Cardiac muscle cell (in vitro differentiated cells and primary cell): ENCODE measurements at regions not wholly inside any gene's neighbourhood (a gene's known extent, or its start where the extent isn't known, plus 50 kb on each side); places are given as distances from the start of the nearest gene placed in this dataset.
"Not testable (repeated sequence)": the region's sequence is repeated elsewhere in the genome, so short reads cannot be mapped to it uniquely, and the experiment has no call there.

Experiments
- DNase-seq, 2 donors: peaks; one replicate each; pipeline versions ENCODE4 v3.0.0 to v3.0.0-alpha.2; 2010 to 2017; ENCODE audit warnings: low read depth in 1 of 2, low spot score in 1 of 2
- H3K27ac ChIP-seq: fragments of 200-600 bp; sonication (generic); 2 replicates; pipeline ENCODE4 v1.5.1; 2016
- H3K27me3 ChIP-seq: fragments of 200-600 bp; sonication (generic); 2 replicates; pipeline ENCODE4 v1.6.0; 2016; ENCODE audit warnings: control low read depth
- H3K36me3 ChIP-seq: fragments of 200-600 bp; sonication (generic); 2 replicates; pipeline ENCODE4 v1.5.1; 2016; ENCODE audit warnings: control low read depth
- H3K4me1 ChIP-seq: fragments of 200-600 bp; sonication (generic); 2 replicates; pipeline ENCODE4 v1.8.1; 2017; ENCODE audit warnings: low read depth, mild to moderate bottlenecking, mixed run types
- H3K4me3 ChIP-seq: fragments of 200-600 bp; sonication (generic); 2 replicates; pipeline ENCODE4 v1.5.1; 2016; ENCODE audit warnings: mild to moderate bottlenecking
- H3K9me3 ChIP-seq: fragments of 200-600 bp; sonication (generic); 2 replicates; pipeline ENCODE4 v1.5.1; 2017; ENCODE audit warnings: low read depth, mild to moderate bottlenecking, control low read depth
- TF ChIP-seq, protein P1 (sequence below): IDR thresholded peaks from 2 replicates; pipeline ENCODE4 v1.5.1; 2012; ENCODE audit warnings: low read depth, mild to moderate bottlenecking, low read length

DNA sequence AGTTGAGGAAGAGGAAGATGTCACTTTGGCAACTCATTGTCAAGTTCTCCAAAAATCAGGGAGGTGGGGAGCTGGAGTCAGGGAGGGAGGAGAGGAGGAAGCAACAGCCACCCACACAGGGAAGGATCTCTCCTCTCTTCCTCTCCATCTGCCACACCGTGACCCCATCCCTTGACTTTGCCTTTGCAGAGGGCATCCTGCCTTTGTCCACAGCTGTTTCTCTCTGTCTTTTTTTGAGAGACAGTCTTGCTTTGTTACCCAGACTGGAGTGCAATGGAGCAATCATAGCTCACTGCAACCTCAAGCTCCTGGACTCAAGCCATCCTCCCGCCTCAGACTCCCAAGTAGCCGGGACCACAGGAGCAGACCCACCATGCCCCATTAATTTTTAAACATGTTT lies 276.0 kb downstream of the SHOX start:
- no peaks in the 10 kb centered on the region for H3K27me3 ChIP-seq
- no peaks in the 10 kb centered on the region for H3K9me3 ChIP-seq
- no peaks in the 10 kb centered on the region for H3K4me1 ChIP-seq
- H3K4me3 ChIP-seq = no peak overlapping the region
- DNase-seq = no peak
- no peak overlapping the region for H3K27ac ChIP-seq
- TF ChIP-seq, protein P1, sequence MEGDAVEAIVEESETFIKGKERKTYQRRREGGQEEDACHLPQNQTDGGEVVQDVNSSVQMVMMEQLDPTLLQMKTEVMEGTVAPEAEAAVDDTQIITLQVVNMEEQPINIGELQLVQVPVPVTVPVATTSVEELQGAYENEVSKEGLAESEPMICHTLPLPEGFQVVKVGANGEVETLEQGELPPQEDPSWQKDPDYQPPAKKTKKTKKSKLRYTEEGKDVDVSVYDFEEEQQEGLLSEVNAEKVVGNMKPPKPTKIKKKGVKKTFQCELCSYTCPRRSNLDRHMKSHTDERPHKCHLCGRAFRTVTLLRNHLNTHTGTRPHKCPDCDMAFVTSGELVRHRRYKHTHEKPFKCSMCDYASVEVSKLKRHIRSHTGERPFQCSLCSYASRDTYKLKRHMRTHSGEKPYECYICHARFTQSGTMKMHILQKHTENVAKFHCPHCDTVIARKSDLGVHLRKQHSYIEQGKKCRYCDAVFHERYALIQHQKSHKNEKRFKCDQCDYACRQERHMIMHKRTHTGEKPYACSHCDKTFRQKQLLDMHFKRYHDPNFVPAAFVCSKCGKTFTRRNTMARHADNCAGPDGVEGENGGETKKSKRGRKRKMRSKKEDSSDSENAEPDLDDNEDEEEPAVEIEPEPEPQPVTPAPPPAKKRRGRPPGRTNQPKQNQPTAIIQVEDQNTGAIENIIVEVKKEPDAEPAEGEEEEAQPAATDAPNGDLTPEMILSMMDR = no peak
- no peaks in the 10 kb centered on the region for H3K36me3 ChIP-seq

DNA sequence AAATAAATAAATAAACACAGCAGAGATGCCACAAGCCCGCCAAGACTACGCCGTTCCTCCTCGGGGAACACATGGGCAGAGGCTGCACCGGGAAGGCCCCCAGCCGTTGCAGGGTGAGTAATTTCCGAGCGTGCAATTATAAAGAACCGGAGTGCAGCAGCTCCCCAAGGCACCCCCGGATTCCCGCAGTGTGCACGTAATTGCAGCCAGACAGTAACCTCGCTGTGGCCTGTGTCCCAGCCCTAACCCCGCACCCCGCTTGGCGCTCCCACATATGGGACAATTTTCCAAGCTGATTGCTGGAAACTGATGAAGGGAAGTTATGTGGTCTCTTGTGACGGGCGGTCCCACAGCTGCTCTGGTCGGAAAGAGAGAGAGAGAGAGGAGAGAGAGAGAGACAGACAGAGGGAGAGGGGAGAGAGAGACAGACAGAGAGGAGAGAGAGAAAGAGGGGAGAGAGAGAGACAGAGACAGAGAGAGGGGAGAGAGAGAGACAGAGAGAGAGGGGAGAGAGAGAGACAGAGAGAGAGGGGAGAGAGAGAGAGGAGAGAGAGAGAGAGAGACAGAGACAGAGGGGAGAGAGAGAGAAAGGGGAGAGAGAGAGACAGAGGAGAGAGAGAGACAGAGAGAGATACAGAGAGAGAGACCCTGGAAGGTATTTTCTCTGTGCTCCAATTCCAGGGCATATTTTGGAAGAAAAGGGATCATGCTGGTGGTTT lies 275.4 kb downstream of the SHOX start:
- H3K9me3 ChIP-seq = no peaks in the 10 kb centered on the region
- no peak for DNase-seq
- H3K27me3 ChIP-seq = no peaks in the 10 kb centered on the region
- no peaks in the 10 kb centered on the region for H3K36me3 ChIP-seq
- H3K4me3 ChIP-seq = no peak overlapping the region
- no peak overlapping the region for H3K27ac ChIP-seq
- TF ChIP-seq, protein P1 = no peak
- no peaks in the 10 kb centered on the region for H3K4me1 ChIP-seq

DNA sequence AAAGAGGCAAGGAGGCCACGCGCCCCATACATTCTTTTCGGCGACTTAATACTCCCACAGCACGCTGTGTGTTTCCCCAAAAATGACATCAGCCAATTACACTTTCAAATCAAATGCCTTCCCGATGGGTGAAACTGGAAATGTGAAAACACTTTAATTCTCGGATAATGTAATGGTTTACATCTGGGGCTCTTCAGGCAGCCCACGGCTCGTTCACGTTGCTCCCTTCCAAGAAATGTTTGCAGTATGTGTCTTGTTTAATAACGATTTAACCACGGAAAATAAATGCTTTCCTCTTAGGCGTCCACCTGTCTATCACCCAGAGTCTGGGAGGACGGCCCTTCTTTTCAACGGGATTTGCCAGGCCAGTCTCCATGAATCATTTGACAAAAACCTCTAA lies 272.5 kb downstream of the SHOX start:
- no peak for DNase-seq
- TF ChIP-seq, protein P1 = no peak

DNA sequence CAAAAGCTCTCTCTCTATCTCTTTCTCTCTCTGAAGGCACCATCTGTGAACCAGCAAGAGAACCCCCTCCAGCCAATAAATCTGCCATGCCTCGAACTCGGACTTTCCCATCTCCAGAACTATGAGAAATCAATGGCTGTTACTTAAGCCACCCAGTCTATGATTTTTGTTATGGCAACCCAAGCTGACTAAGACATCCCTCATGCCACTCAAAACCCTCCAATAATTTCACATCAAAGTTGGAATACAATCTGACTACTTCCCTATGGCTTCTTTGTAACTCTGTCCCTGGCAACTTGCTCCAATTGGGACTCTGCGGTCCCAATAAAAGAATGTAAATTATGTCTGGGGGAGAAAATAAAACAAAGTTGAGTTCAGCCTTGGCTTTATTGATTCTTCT lies 265.7 kb downstream of the SHOX start:
- no peak for DNase-seq

More for the DNA sequence above, 272.5 kb downstream of the SHOX start:
- Histone ChIP-seq H3K4me1 (no peaks in the 10 kb centered on the region), H3K27me3 (no peaks in the 10 kb centered on the region), H3K27ac (no peak overlapping the region), H3K36me3 (no peaks in the 10 kb centered on the region), H3K4me3 (no peak overlapping the region), H3K9me3 (no peaks in the 10 kb centered on the region)

DNA sequence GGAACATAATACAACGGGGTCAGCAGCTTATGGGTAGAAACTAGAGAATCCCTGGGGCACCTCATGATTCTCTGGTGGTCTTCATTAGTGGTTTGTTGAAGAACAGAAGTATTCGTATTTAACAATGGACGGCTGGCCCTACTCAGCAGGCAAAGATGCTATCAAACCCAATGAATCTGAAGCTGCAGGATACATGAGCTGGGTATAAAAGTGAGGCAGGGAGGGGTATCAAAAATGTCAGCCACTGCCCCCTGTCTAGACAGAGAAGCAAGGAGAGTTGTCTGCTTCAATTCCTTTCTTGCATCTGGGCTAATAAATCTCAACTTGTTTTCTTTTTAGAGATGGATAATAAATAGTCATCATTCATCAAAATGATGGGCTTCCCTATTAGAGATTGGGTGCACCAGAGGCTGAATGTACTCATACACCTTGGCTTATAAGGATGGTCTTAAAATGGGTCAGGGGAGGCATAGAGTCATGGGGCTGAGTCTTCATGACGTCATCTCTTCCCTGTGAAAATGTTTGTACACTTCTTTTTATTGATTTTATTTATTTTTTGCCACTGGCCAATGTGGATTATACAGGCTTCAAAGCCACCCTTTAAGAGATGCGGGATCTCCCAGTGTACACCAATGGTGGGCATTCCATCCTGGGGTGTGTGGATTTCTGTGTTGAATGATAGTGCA lies 259.5 kb downstream of the SHOX start:
- H3K27me3 ChIP-seq = no peaks in the 10 kb centered on the region
- no peaks in the 10 kb centered on the region for H3K36me3 ChIP-seq
- no peak for DNase-seq
- no peaks in the 10 kb centered on the region for H3K9me3 ChIP-seq
- no peak overlapping the region for H3K27ac ChIP-seq
- no peak overlapping the region for H3K4me3 ChIP-seq
- H3K4me1 ChIP-seq = no peaks in the 10 kb centered on the region
- TF ChIP-seq, protein P1 = no peak

More for the DNA sequence above, 265.7 kb downstream of the SHOX start:
- Histone ChIP-seq H3K9me3 (no peaks in the 10 kb centered on the region), H3K4me3 (no peak overlapping the region), H3K4me1 (no peaks in the 10 kb centered on the region), H3K27ac (no peak overlapping the region), H3K27me3 (no peaks in the 10 kb centered on the region), H3K36me3 (no peaks in the 10 kb centered on the region)
- TF ChIP-seq, protein P1 = no peak

DNA sequence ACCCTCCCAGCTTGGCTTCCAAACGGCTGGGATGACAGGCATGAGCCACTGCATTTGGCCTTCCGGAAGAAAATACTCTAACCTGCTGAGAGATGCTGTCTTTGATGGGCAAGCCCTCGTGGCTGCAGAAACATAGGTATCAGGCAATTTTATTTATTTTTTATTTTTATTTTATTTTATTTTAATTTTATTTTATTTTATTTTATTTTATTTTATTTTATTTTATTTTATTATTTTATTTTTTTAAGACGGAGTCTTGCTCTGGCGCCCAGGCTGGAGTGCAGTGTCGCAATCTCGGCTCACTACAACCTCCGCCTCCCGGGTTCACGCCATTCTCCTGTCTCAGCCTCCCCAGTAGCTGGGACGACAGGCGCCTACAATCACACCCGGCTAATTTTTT lies 257.1 kb downstream of the SHOX start:
- not testable (repeated sequence) for H3K4me1 ChIP-seq, H3K4me3 ChIP-seq, DNase-seq, H3K9me3 ChIP-seq, H3K27me3 ChIP-seq, H3K27ac ChIP-seq, H3K36me3 ChIP-seq
